Pons (tissue), 1 donor: ENCODE measurements at regions not wholly inside any gene's neighbourhood (a gene's known extent, or its start where the extent isn't known, plus 50 kb on each side); places are given as distances from the start of the nearest gene placed in this dataset.
"Not testable (repeated sequence)": the region's sequence is repeated elsewhere in the genome, so short reads cannot be mapped to it uniquely, and the experiment has no call there.

Experiments used
- DNase-seq: peaks from one replicate; pipeline ENCODE4 v3.0.0-alpha.2; 2016; ENCODE audit warnings: low spot score

DNA sequence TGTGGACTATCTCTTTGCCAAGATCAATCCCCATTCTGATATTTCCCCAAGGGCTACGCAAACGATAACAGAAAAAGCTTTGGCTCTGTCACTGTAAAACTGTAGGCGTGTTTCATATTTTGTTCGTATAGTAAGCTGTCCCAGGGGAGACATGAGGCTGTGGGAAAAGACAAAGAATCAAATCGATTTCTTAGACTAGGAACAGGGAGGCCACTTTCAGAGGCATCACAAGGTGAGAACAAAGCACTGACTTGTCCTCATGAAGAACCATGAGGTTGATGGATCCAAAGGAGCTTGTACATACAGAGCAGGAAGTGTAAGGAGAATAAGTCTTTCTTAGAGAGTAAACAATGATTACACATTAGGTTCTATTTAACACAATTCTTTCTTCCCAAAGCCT is 255.7 kb downstream of the HNMT start:
- no peak for DNase-seq

DNA sequence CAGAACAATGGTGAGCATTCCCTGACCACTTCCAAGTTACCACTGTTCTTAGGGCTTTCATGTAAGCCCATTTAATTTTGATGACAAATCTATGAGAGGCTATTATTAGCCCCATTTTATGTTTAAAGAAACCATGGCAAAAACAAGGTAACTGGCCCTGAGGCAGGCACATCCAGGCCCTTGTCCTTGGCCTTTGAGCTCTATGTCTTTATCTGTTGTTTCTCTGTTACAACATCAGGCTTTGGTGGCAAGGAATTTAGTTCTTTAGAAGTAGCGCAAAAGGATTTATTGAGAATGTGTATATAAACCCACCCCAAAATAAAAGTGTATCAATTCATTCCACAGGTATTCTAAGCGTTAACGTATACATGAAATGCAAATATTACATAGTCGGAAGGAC is 257.1 kb downstream of the HNMT start:
- no peak for DNase-seq

- no peak for DNase-seq
Measured at GRCh38 chr2:138223319-138223718, 259.0 kb downstream of the HNMT start.

DNA sequence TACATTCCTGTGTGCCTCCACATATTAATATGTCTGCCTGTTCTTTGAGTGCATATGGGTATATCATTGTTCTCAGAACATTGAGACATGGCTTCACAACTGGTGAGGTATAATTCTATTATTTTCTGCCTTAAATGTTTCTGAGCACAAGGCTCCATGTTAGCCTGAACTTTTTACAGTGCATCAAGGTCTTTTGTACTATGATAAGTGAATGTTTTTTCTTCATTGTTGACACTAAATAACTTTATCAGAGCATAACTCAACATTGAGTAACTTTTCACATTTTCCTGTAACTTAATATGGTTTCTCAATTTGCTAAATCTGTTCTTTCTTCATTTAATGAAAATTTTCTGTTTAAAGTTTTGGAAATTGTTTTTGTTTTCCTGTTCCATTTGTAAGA is 262.9 kb downstream of the HNMT start:
- no peak for DNase-seq

GRCh38 chr2:138228101-138228500 is 263.8 kb downstream of the HNMT start:
- DNase-seq = no peak

DNA sequence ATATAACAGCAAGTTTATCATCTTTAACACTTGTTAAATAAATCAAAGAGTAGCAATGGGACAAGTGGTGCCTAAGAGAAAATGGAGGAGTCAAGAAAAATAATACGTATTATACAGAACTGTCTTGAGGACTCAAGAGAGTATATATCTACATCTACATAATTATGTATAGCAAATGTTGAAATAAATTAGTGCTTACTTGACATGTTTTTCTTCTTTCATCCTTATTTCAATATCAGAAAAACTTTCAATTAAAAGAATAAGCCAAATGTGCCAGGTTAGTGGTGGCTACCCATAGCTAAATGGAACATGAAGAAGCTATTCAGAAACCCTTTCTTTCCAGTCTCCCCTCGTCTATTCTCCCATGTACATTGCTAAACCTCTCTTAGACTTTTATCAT is 267.3 kb upstream of the SPOPL start:
- DNase-seq = no peak

DNA sequence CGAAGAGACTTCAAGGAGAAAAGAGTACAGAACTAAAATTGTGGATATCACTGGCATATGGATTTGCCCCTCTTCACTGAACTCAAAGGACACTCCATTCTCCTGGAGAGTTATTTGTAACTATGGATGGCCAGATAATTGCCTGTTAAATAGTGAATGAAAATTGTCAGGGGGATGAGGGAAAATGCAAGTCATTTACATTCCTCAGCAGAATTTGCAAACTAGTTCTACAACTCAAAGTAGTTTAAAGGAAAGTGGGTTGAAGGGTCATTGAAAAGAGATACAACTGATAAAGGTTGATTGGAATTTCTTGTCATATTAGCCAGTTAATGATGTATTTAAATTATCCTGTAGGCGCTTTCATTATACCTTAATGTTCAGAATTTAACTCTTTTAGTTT is 266.5 kb upstream of the SPOPL start:
- no peak for DNase-seq

GRCh38 chr2:138236142-138236541 is 265.4 kb upstream of the SPOPL start:
- DNase-seq = no peak

DNA sequence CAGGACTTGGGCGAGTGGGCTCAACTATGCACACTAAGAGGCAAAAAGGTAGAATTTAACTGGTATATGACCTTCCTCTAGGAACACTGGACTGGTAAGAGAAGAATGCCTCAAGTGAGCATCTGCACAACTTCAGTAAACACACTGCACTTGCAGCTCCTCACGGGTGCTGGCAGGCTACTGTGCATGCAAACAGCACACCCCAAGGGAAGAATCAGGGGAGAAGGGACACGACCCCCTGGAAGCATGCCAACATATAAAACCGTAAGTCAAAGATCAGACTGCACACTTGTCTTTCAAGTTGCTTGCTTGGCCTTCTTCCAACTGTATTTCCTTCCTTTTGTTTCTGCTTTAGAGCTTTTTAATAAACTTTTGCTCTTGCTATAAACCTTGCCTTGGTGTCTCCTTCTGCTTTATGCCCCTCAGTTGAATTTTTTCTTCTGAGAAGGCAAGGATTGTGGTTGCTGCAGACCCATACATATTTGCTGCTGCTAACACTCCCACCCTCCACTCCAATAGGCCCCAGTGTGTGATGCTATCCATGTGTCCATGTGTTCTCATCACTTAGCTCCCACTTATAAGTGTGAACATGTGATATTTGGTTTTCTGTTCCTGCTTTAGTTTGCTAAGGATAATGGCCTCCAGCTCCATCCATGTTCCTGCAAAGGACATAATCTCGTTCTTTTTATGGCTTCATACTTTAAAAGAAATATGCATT is 263.7 kb upstream of the SPOPL start:
- no peak for DNase-seq

DNA sequence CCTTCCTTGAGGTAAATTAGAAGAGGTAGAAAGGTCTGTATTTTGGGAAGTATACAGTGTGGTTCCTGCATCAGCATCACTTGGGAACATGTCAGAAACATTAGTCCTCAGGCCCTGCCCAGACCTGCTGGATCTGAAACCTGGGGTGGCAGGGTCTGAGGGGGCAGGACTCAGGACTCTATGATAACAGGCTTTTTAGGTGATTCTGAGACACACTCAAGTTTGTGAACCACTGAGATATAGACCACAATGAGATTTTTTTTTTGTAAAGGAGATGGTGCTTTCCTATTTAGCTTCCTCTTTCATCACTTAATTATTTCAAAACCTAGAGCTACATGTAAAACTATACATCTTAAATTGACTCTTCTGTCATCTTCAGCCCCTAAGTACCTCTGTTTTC is 262.7 kb upstream of the SPOPL start:
- no peak for DNase-seq

DNA sequence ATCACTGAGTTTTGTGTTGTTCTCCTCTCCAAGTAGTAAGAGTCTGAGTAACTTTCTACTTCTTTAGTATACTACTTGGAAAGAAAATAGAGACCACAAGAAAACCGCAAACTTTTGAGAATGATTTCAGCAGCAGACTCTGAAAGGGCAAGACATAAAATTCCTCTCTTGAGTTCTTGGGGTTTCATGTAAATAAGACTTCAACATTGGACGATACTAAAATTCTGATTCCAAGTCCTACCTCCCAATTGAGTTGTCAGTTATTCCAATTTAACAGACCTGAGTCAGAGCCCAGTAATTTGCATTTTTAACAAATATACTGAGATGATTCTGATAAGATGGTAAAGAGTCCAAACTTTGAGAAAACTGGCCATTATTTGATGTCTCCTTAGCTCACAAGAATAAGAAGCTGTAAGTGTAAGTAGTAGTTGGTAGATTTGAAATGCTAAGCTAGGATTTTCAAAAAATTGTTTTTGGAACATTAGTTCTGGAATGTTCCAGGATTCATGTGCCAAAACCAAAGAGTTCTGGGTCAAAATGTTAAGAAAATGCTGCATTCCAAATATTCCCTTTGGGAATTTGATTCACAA is 261.6 kb upstream of the SPOPL start:
- no peak for DNase-seq

DNA sequence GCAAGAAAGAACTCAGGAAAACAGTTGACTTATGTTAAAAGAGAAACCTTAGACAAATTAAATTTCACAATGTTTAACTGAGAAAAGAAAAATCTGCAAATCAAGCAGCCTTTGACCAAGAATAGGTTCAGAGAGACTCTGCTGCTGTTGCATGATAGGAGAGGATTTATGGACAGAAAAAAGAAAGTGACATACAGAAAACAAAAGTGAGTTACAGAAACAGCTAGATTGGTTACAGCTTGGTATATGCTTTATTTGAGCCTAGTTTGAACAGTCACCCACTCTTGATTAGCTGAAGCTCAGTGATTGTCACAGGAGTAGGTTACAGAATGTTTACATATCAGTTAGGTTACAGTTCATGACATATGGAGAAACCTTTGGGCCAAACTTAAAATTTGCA is 258.2 kb upstream of the SPOPL start:
- DNase-seq = no peak

DNA sequence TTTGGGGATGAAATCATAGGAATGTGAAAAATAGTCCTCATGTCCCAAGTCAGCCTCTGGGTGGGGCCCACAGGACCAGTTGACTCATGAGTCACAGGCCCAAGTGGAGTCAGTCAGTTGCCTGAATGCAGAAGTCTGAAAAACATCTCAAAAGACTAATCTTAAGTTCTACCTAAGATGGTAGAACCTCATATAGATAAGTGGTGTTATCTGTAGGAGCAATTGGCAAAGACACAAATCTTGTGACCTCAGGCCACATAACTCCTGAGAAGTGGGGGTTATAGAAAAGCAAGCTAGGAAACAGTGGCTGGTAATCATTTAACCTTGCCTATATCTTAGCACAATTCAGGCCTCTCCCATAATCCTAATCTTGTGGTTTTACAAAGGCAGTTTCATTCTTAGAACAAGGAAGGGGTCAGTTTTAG is 257.1 kb upstream of the SPOPL start:
- no peak for DNase-seq

DNA sequence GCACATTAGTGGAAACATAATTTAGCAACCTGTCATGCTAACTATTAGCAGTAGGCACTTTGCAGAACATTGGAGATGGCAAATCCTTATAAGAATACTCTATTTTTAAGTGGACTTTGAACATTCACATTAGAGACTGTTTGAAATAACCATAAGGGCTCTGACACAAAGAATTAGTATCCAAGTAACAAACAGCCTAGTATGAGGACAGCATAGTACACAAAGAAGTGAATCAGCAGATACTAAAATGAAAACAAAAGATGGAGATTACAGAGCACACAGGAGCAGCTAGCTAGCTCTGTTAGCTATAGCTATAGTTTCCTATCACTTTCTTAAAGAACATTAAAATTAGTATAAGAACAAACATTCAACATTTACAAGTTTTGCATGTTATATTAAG is 256.3 kb upstream of the SPOPL start:
- peak; percentile 30 for DNase-seq

GRCh38 chr2:138247302-138247701 is 254.3 kb upstream of the SPOPL start:
- no peak for DNase-seq

- DNase-seq = no peak
Measured at GRCh38 chr2:138249207-138249606, 252.4 kb upstream of the SPOPL start.

DNA sequence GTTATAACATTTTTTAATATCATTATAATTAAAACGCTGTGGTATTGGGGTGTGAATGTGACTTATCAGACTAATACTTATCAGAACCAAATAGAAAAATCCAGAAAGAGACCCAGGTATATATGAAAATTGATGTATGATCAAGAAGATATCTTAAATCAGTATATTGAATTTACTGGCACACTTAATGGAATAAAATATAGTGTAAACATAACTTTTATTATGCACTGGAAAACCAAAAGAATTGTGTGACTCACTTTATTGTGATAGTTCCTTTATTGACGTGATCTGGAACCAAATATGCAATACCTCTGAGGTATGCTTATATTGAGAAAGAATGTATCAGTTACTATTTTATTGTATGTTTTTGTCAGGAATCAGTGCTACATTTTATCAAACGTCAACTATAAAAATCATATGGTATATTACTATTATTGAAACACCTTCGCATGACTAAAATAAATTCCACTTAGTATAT is 250.7 kb upstream of the SPOPL start:
- not testable (repeated sequence) for DNase-seq

- no peak for DNase-seq
Measured at GRCh38 chr2:138252587-138252986, 249.0 kb upstream of the SPOPL start.

GRCh38 chr2:138255670-138256069 is 245.9 kb upstream of the SPOPL start:
- DNase-seq = no peak

DNA sequence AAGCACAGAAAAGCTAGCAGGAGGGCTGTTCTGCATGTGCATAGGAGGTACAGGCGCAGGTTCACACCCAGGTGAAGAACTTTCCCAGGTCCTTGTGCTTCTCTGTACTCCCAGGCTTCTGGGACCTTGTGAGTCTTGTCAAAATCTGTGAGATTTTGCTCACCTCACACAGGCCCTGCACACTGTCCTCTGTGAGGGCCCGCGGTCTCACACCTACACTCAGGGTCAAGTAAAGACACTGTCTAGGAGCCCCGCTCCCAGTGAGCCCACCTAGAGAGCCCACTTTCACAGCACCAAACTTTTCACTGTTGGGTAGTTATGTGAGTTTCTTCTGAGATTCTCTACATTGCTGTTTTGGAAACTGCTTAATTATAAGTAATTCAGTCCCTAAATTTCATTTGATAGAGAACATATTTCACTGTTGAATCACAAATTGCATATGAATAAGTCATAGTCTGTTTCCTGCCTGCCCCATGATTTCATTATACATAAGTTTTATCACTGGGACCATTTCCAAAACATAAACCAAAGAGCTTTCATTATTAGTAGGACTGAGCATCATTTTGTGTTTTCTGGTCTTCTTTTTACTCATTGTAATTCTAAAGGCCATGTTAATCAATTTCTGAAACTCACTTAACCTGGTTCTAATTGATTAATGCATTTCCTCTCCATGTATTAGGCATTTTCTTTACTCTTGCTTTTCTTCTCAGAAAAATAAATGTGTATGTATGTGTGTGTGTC is 234.2 kb upstream of the SPOPL start:
- no peak for DNase-seq

GRCh38 chr2:138267902-138268254 is 233.7 kb upstream of the SPOPL start:
- DNase-seq = no peak

- no peak for DNase-seq
Measured at GRCh38 chr2:138269765-138270164, 231.8 kb upstream of the SPOPL start.

DNA sequence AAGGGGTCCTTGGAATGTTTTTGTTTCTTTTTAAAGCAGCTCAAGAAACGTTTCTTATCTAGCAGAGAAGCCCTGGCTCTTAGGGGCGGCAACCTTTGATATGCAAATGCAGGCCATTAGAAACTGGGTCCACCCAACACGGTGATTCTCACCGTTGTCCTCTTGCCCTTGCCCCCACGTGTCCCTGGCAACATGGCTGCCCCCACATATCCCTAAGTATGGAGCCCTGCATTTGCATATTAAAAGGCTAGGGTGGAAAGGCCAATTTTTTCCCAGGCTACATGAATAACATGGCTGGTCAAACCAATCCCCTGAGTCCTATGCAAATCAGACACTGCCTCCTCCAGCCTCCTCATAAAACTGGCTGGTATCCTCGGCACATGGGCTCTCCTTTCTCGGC is 230.1 kb upstream of the SPOPL start:
- no peak for DNase-seq
